GM20000 (cell line): ENCODE measurements at regions not wholly inside any gene's neighbourhood (a gene's known extent, or its start where the extent isn't known, plus 50 kb on each side); places are given as distances from the start of the nearest gene placed in this dataset.

Experiments
- DNase-seq: peaks from one replicate; pipeline ENCODE4 v3.0.0; 2012; ENCODE audit warnings: low spot score
- TF ChIP-seq, protein P1 (sequence below): IDR thresholded peaks from 2 replicates; pipeline ENCODE4 v1.5.1; 2012; ENCODE audit warnings: mild to moderate bottlenecking, control low read depth; ENCODE audit errors: extremely low read depth, missing control alignments

DNA sequence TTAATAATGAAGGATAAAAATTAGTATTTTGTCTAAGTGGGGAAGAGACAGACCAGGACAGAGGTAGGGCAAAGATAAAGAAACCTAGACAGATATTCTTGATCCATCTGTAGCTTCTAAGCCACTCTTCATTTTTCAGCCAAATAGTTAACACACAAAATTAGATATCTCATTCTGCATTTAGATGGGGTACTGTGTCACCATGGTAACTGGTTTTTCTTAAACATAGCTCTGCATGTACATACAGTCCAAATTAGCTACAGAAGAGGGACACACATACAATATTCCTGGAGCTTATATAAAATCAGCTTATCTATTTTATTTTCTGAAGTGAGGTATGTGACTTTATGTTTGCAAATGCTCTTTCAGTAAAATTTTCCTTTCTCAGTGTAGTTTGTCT is 393.7 kb downstream of the PPP3CA start:
- TF ChIP-seq, protein P1, sequence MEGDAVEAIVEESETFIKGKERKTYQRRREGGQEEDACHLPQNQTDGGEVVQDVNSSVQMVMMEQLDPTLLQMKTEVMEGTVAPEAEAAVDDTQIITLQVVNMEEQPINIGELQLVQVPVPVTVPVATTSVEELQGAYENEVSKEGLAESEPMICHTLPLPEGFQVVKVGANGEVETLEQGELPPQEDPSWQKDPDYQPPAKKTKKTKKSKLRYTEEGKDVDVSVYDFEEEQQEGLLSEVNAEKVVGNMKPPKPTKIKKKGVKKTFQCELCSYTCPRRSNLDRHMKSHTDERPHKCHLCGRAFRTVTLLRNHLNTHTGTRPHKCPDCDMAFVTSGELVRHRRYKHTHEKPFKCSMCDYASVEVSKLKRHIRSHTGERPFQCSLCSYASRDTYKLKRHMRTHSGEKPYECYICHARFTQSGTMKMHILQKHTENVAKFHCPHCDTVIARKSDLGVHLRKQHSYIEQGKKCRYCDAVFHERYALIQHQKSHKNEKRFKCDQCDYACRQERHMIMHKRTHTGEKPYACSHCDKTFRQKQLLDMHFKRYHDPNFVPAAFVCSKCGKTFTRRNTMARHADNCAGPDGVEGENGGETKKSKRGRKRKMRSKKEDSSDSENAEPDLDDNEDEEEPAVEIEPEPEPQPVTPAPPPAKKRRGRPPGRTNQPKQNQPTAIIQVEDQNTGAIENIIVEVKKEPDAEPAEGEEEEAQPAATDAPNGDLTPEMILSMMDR = no peak
- DNase-seq = no peak

DNA sequence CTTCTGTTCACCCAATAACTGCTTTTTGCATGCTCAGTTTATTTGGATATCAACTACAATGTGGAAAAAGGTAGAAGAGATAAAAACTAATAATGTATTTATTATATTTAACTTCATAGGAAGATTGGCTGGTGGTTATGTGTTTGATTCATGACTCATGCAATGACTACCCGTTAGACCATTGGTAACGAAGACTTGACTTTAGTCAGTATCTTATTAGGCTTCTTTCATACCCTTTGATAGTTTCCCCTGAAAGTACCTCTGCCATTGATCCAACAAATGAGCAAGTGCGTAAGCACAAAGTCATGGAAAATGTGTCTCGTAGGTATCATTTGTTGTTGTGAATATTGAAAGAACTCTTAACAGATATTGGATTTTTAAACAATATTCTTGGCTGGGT is 394.7 kb downstream of the PPP3CA start:
- no peak for DNase-seq
- TF ChIP-seq, protein P1 = no peak

DNA sequence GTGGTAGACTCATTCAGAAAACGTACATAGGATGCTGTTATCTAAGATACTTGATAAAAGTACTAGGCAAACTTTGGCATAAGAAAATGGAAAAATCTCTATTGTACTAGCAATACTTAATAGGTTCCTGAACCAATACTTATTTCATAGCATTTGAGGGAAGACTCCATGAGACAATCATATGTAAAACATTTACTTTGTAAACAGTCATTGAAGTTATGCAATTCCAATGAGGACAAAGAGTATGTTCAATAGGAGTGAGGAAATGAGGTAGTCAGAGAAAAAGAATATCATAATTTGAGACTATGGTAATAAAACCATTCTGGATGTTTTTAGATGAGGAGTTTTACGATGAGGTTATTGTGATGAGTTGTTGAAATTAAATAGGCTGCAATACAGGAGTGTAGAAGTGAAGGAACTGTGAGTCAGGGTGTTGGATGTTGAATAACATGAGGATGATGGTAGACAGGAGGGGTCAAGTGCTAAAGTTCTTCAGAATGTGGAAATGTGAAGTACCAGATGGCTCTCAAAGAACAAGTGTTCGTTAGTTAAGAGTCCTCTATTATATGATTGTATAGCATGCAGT is 397.9 kb downstream of the PPP3CA start:
- TF ChIP-seq, protein P1 = no peak
- DNase-seq = no peak

DNA sequence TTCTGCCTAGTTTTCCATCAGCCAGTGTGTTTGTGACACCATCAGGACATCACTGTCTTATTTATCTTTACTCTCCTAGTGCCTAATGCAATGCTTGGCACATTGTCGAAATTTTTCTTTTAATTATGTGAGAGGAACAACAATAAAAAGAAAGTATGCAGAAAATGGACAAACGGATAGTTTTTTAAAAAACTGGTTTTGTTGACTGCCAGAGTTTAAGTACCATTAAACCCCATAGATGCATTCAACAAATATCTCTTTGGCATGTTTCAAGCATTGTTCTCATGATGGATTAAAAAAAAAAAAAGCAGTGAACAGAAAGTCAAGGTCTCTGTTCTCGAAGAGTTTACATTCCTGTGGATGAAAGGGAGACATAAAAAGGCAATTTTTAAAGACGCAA is 398.4 kb downstream of the PPP3CA start:
- TF ChIP-seq, protein P1 = no peak
- DNase-seq = no peak

DNA sequence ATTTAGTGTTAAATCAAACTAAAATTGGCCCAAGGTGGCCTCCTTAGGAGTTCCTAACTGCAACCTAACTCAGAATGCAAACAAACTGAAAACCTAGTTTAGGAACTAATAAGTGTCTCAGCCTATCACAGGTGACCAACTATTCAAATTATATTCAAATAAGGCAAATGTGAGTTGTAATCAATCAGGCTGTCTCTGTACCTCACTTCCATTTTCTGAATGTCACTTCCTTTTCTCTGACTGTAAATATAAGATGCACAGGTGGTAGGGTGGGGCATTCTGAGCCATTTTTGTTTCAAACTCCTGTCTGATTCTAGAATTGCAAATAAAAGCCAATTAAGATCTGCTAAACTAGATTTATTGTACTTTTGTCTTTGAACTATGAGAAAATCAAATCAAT is 401.5 kb downstream of the PPP3CA start:
- TF ChIP-seq, protein P1 = no peak
- no peak for DNase-seq

DNA sequence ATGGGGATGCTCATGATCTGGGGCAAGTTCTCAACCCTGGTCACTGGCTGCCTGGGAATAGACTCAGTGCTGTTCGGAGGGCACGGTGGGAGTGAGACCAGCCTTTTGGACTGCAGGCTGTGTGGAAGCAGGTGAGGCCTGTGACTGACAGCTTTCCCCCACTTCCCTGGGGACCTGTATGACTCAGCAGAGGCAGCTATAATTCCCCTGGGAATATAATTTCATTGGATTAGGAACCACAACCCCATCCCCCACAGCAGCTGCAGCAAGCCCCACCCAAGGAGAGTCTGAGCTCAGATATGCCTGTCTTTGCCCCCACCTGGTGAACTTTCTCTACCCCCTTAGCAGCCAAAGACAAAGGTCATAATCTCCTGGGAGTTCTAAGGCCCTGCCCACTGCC is 408.6 kb downstream of the PPP3CA start:
- DNase-seq = no peak
- TF ChIP-seq, protein P1 = no peak

DNA sequence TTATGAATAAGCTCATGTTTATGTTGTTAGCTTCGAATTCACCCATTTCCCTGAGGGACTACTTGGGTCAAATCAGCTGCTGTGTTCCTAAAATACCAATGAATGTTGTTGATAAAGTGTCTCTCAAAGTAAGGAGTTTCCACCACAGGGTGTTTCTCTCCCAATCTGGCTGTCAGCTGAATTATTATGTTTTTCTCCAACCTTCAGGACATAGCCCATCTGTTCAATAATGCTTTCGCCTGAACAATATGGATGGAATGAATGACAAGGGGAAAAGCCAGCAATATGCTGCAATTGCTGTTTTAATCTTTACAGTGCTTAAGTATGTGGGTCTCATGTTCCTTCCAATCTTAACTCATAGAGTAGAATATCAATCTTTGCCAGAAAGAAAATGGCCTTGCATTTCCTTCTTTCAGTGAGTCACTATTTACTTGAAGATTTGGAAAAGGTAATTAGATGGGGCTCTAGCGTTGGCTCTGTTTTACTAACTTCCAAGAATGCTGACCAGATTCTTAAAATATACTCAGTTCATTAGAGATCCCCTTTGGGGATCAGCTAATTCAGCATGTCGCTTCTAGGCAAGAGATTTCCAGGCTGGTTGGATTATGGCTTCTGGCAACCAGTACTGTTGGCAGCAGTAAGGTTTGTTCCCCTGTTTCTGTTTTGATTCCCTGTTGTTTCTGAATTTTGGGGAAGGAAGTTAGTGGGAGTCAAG is 410.5 kb downstream of the PPP3CA start:
- no peak for DNase-seq
- TF ChIP-seq, protein P1 = no peak
